GM19328 (cell line): ENCODE measurements at regions not wholly inside any gene's neighbourhood (a gene's known extent, or its start where the extent isn't known, plus 50 kb on each side); places are given as distances from the start of the nearest gene placed in this dataset.

Source experiments
- ATAC-seq: cut with Tn5 transposase; IDR thresholded peaks from one replicate; pipeline ENCODE4 v1.9.1; 2021; ENCODE audit warnings: mild to moderate bottlenecking, moderate library complexity; ENCODE audit not compliant: unreplicated experiment

GRCh38 chr2:19141234-19142004, 217.0 kb downstream of the OSR1 start:
- ATAC-seq, result no peak

DNA sequence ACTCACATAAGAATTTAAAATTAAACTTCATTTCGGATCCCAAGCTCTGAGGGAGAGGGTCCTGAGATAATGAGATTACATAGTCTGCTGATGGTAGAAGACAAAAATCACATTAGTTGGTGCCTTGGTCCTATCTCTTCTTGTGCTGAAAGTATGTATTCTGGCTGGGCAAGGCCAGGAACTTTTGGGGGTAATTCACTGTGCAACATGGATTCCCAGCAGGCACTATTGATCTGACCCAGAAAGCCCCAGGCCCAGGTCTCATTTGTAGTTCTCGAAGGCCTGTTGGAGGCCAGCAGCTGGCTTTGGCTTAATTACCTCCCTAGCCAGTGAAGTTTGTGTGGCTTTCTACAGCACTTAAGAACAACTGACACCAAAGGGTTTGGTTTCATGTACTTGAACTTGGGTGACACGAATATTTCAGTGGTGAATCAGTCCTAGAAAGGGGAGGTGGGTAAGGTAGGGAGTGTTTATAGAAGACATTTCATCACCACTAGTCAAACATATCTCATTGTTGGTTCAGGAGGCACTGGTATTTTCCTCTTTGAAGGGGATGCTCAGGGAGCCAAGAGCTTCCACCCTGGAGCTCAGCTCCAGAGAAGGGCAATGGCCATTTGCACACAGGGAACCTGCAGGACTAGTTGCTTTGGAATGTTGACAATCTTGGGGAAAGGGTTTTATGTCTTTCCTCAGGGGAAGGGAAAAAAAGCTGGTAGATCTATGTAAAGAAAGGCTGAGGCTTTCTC, 217.8 kb downstream of the OSR1 start:
- ATAC-seq, result no peak

GRCh38 chr2:19139386-19139785, 219.0 kb downstream of the OSR1 start:
- no peak for ATAC-seq

GRCh38 chr2:19138264-19138825, 220.1 kb downstream of the OSR1 start:
- ATAC-seq, result no peak

- no peak for ATAC-seq
Observed at GRCh38 chr2:19137433-19137832, 221.0 kb downstream of the OSR1 start.

- no peak for ATAC-seq
Observed at GRCh38 chr2:19132967-19133366, 225.5 kb downstream of the OSR1 start.

- ATAC-seq, result no peak
Observed at GRCh38 chr2:19131871-19132270, 226.6 kb downstream of the OSR1 start.

- no peak for ATAC-seq
Observed at GRCh38 chr2:19128148-19128547, 230.3 kb downstream of the OSR1 start.

DNA sequence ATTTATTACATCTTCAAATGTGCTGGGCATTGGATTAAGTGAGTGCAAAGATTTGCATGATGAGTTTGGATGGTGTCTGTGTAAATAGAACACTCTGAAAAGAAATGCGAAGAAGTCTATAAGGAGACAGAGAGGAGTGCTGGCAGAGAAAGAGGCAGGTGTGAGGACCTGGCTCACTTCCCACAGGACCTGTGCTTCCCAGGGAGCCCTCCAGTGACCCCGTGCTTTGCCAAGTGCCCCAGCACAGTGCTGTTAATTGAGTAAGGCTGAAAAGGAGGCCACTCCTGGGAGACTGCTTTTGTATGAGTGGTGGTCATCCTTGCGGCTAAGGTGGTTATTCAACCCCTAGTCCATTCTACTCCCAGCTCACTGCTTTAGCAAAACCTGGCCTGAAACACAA, 230.8 kb downstream of the OSR1 start:
- no peak for ATAC-seq

GRCh38 chr2:19125901-19126680, 232.3 kb downstream of the OSR1 start:
- ATAC-seq, result no peak

GRCh38 chr2:19124135-19124534, 234.3 kb downstream of the OSR1 start:
- no peak for ATAC-seq

DNA sequence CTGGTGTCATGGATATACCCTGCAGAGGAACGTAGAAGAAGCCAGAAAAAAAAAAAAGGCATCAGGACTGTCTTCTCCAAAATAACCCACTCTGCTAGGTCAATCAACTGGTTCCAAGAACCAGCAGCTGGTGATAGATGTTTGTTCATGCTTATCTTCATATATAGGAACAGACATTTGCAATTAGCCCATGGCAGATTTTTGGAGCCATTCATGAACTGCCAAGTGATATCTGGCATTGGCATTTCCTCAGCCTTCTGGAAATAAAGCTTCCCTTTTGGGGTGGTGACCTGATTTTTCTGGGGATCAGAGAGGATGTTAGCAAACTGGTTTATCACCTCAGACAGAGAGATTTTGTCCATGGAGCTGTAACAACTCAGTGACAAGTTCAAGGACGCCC, 234.9 kb downstream of the OSR1 start:
- no peak for ATAC-seq

DNA sequence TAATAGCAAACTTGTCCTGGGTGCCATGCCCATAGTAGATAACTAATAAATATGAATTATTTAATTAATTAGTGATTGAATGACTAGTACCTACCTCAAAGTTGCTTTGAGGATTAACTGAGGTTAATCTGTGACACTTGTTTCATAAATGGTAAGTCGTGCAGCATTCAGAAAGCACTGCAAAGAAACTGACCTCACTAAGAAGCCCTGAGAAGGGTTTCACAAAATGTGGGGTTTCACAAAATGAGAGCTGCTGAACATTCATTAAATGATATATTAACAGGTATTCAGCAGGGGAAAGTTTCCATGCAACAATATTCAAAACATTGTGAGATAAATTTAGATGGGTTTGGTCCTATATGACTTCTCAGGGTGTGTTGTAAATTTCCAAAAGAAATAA, 236.2 kb downstream of the OSR1 start:
- no peak for ATAC-seq

- ATAC-seq, result no peak
Observed at GRCh38 chr2:19120941-19121750, 237.3 kb downstream of the OSR1 start.

DNA sequence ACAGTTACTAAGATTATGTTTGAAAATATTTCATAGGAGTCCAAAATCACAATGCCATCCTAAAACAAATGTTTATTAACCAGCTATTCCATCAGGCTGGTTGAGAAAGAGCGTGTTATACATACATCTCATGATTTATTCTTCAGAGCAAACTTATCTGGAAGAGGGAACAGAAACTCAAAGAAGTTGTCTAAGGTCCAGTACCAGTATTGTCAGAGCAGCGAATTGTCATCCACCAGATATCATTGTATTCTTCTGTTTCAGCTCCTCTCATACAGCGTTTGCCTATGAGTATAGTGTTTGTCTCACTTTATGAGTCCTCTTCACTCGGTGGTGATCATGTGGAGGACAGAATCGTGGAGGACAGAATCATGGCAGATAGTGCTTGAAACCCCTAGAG, 238.2 kb downstream of the OSR1 start:
- ATAC-seq, result no peak

DNA sequence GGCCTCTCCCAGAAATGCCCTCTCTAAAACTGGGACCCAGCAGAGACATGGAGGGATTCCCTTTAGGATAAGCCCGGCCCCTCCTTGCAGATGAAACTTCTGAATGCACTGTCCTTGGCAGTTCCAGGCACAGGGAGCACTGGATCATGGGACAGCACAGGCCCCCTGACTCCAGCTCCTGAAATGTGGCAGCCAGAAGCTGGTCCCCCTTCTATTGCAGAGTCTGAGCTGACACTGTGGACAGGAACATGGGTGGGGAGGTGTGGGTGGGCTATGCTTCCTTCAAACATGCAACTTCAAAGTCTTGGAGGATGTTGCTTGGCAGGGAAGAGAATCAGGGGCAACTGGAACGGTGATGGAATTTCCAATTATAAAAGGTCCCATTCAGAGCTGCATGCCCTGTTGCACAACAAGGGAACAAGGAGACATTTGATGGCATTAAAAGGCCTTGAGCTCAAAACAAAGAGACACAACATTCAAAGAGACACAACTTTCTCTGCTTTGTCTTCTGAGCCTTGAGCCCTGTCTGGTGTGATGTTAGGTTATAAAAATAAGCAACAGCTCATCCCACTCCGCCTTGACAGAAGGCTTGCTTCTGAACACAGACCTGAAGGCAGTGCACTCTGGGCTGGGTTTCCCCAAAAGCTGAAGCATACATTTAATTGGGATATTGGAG, 239.0 kb downstream of the OSR1 start:
- ATAC-seq, result no peak

GRCh38 chr2:19116918-19117317, 241.5 kb downstream of the OSR1 start:
- no peak for ATAC-seq

DNA sequence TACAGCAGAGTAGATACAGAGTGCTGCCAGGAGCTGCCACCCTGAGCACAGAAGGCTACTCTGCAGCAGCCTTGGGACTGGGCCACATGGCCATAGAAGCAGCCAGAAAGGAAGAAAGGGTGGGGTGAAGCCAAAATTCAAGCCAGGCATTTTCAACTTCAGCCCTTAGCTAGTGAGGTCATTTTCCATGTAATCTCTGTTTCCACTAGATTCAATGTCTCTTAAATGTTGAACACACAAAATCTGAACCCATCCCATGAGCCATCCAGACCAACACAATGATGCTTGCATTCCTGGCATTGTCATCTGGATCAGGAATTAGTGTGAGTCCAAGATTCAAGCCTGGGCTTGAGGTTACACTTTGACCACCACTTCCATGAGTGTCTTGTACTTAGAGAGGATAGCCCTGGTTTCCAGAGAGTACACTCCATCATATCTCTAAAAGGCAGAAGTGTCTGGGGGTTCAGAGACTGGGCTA, 243.6 kb downstream of the OSR1 start:
- ATAC-seq, result no peak

DNA sequence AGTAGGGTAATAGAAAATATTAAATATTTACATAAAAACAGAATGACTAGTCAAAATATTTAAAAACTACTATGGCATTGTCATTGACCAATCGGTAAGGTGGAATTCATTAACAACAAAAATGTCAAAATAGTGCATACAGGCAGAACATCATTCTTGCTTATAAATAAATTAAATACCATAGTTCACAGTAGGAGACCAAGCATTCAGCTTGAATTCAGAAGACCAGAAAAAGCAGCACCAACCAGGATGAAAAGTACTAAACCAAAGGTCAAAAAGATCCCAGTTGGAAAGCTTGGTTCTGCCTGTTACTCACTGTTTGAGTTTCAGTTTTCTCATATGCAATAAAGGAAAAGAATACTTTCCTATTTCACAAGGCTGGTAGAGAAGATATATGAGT, 244.3 kb downstream of the OSR1 start:
- no peak for ATAC-seq

DNA sequence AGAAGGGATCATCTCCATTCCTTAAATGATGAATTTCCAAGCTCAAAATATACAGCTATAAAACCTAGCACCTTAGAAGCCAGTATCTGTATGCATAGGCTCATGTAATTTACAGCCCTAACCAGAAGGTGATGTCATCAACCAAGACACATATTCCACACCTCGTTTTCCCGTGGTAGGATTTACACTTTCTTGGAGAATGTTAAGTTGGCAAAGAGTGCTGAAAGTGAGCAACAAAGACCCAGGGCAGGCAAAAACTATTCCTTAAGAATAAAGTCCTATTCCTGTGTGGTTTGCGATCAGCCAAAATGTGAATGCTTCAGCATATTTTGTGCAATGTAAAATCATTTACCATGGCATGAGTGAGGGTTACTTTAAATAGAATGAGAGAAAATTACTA, 247.1 kb downstream of the OSR1 start:
- no peak for ATAC-seq
